Limb (tissue), 2 donors: ENCODE measurements at regions not wholly inside any gene's neighbourhood (a gene's known extent, or its start where the extent isn't known, plus 50 kb on each side); places are given as distances from the start of the nearest gene placed in this dataset.
A peak's percentile ranks its signal among the peaks of the same experiment; 100 is the strongest.

Experiments used
- DNase-seq, 2 donors: peaks; one replicate each; pipeline ENCODE4 v3.0.0-alpha.2; 2016; ENCODE audit errors: extremely low spot score in 2 of 2

- DNase-seq, result no peak
Measured at GRCh38 chr5:155068616-155069100, 55.1 kb downstream of the KIF4B start.

- no peak for DNase-seq
Measured at GRCh38 chr5:155069961-155070360, 56.4 kb downstream of the KIF4B start.

DNA sequence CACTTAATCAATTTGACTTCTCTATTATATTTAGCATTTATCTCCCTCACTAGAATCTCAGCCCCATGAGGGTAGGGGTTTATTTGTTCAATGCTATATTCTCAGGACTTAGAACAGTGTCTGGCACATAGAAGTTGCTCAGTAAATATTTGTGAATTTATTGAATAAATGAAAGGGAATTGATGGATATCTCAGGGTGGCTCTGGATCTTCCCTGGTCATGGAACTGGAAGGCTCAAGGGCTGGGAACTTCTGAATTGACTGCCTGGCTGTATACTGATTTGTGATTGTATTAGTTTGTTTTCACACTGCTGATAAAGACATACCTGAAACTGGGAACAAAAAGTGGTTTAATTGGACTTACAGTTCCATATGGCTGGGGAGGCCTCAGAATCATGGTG is 57.2 kb downstream of the KIF4B start:
- DNase-seq, result no peak

GRCh38 chr5:155076379-155076778 is 62.8 kb downstream of the KIF4B start:
- no peak for DNase-seq

GRCh38 chr5:155079698-155080097 is 66.1 kb downstream of the KIF4B start:
- DNase-seq, result no peak

DNA sequence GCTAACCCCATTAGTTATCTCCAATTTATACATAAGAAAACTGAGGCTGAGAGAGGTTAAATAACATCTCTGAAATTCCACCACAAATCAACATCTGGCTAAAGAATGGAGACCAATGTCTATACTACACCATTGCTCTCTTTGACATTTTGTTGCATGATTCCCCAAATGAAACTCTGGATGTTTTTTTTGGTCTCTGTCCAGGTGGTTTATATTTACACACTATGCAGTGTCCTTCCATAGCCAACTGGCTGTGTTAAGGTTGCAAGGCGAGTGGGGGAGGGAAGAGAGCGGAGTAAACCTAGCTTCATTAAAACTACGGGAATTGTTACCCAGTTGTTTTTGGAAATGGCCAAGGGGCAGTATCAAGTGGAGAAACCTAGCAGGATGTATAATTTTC is 67.2 kb downstream of the KIF4B start:
- DNase-seq, result no peak

DNA sequence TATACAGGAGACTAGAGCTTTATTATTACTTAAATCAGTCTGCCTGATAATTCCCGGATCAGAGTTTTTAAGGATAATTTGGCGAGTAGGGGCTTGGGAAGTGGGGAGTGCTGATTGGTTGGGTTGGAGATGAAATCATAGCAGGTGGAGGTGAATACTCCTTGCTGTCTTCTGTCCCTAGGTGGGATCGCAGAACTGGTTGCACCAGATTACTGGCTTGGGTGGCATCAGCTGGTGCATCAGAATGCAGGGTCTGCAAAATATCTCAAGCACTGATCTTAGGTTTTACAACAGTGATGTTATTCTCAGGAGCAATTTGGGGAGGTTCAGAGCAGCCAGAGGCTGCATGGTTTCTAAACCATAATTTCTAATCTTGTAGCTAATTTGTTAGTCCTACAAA is 68.1 kb downstream of the KIF4B start:
- DNase-seq, result no peak

DNA sequence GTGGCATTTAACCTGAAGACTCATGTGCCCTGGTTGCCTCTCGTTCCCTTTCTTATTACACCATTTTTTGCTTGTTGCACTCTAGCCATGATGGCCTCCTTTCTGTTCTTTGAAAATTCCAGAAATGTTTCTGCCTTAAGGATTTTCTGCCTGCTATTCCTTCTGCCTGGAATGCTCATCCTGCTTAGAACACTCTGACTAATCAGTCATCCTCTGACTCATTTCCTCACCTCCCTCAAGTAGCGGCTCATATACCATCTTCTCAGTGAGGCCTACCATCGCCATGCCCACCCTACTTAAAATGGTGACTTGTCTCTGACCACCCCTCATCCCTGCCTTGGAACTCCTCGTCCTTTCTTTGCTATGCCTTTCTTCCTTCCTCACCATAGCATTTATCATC is 68.8 kb downstream of the KIF4B start:
- DNase-seq, result no peak

- no peak for DNase-seq
Measured at GRCh38 chr5:155085282-155085989, 71.9 kb downstream of the KIF4B start.

DNA sequence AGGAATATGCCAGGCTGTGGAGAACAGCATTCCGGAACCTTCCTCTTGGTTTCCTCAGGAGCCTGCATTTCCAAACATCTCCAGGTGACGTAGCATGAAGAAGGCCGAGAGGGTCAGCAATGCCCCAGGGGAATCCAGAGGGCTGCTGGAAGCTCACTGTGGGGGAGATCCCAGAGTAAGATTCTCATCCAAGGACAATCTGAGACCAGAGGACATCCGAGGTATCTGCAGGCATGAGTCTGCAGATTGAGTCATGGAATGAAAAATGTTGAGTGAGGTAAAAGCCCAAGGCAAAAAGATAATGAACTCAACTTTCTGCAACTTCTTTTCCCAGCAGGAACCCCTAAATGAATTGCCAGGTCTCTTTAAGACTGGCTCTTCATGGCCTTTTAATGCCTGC is 73.5 kb downstream of the KIF4B start:
- DNase-seq, result no peak

DNA sequence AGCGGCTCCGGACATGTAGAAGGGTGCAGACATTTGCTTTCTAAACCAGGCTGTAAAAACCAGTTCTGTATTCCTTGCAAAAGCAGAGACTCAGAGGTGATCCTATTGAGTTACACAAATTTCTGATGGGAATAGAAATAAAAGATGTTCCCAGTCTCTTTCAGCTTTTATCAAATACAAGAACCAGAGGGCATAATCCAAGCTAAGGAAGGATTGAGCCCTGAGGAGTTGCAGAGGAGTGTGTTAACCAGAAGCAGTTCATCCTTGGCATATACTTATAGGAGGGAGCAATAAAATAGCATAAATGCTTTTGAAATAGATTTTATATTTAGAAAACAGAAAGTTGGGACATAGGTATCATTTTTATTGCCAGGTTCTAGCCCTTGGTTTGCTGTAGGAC is 75.3 kb downstream of the KIF4B start:
- no peak for DNase-seq

DNA sequence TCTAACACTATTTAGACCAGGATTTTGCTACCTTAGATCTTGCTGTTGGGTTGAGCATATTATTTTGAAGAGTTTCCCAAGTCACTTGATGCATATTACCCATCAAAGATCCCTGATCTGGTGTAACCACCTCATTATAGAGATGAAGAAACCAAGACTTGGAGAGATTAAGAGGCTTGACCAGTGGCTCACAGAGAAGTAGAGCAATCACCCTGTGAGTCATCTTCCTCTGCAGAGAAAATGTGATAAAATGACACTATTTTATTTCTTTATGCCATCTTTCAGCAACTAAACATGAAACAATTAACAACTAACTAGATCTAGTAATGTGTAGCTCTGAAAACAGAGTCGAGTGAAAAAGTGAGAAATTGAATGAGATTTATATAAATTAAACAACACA is 76.1 kb downstream of the KIF4B start:
- no peak for DNase-seq

DNA sequence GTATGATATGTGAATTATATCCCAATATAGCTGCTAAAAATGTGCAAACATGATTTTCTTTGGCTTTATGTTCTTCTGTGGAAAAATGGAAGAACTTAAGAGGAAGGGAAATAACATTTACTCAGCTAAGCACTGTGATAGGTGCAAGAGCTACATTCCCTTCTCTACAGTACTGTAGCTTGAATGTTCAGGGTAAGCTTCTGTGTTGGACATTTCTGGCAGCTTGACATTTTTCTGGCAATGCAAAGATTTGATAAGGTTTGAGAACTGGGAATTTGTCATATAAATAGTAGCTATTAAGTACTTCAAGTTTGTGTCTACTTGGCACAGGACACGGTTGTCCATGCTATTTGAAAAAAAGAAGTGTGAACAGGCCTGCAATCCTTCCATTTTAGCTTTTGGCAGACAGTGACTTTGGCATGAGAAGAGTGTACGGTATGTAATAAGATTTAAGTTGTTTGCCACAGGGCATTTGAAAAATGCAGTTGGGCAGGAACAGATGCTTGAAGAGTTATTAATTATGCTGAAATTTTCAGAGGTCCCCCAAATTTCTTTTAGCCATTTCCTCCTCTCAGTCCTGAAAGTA is 77.6 kb downstream of the KIF4B start:
- DNase-seq, result peak in 1 of 2 donors; percentile 32

DNA sequence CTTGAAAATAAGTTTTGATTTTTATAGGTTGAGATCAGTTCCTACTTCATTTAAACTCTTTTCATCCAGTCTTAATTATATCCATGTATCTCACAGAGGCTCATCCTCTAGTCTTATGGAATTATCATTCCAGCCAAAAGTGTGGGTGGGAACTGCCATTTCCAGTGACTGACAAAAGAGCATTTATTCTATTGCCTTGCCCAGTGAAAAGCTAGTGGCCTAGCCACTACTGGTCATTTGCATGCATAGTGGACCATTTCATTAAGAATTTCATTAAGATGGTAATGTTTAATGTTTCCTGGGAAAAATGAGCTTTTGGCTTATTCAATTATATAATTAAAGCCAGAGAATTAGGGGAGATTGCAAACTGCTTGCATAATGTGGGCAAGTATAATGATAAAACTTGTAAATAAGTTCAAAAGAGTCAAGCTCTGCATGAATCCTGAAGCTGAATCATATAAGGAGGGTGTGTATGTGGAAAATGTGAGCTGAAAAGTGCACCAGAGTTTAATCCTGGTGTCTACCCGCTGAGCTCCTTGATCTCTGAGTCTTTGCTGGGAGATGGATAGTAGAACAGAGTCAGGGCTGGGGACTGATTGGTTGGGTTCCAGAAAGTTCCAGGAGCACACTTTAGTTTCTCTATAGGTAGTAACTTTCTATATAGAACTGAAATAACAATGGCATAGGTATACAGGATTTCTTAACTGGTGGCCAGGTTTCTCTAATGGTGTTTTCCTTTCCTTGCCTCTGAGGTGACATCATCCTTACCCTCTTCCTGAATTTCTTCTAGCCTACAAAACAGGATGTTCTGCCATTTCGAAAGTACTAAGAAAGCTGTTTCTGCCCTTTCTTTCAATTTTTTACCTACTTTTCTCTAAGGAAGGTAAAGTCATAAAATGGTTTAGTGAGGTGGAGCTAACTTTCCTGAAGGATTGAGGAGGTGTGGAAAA is 78.5 kb downstream of the KIF4B start:
- no peak for DNase-seq

DNA sequence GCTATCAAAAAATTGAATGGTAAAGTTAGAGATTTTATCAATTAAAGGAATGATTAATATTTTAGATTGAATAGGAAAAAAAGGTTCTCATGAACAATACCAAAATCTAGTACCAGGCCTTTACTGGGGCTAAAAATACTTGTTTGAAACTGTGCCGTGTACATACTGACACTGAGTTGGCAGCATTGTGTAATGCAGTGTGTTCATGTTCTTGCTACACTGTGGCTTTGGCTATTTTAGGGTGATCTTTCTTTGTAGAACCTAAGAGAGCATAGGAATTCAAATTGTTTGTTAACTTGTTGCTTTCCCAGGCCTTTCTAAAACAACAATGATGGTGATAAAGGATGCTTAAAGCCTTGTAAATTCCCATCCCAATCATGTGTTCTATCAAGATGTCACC is 80.9 kb downstream of the KIF4B start:
- no peak for DNase-seq

GRCh38 chr5:155097995-155098394 is 84.4 kb downstream of the KIF4B start:
- DNase-seq, result no peak

GRCh38 chr5:155098433-155098832 is 84.9 kb downstream of the KIF4B start:
- DNase-seq, result no peak

GRCh38 chr5:155101697-155102096 is 88.1 kb downstream of the KIF4B start:
- no peak for DNase-seq

DNA sequence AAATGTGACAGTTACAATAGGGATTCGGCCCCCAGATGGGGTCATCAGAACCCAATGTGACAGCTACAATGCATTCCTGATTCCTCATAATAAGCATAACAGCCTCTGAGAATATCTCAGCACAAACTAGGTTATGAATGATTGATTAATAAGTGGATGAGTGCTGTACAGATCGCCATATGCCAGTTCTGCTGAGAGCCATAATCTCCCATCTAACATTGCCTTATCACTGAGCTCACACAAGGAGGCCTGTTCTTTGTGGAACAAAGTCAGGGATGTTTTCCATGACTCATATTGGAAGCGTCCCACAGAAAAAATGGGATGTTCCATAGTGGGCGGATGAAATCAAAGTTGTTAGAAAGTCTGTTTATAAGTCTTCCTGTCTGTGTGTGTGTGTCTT is 89.6 kb downstream of the KIF4B start:
- no peak for DNase-seq

GRCh38 chr5:155104441-155104840 is 90.9 kb downstream of the KIF4B start:
- no peak for DNase-seq

- no peak for DNase-seq
Measured at GRCh38 chr5:155106221-155106620, 92.7 kb downstream of the KIF4B start.

DNA sequence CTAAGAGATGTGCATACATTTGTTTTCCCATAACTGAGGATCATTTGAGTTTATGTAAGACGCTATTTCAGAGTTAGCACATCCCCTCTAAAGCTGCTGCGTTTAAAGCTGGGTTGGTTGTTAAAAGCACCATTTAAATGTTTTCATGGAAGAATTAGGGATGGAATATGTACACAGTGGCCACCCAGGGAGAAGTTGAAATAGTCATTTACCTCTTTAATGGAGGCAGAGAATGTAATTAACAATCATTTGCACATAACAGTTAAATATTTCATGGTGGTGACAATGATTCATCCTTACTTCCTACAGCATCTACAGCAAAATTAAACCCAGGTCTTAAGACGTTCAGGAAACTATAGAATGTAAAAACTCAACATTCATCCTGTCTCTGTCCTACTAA is 100.3 kb downstream of the KIF4B start:
- DNase-seq, result no peak
